Gastrocnemius medialis (tissue), 4 donors: ENCODE measurements at regions not wholly inside any gene's neighbourhood (a gene's known extent, or its start where the extent isn't known, plus 50 kb on each side); places are given as distances from the start of the nearest gene placed in this dataset.

Experiments used
- POLR2A ChIP-seq, 2 donors: fragments of 450-650 bp; IDR thresholded peaks; one replicate each; pipeline ENCODE4 v1.6.1; 2017; ENCODE audit warnings: antibody characterized with exemption in 2 of 2, mild to moderate bottlenecking in 2 of 2, moderate library complexity in 2 of 2
- TF ChIP-seq, protein P1 (sequence below), 5 experiments: fragments of 450-650 bp in 3 of 5; fragments of 200-600 bp in 2 of 5; sonication (generic) in 2 of 5; IDR thresholded peaks in 4 of 5; conservative IDR thresholded peaks in 1 of 5; 1 replicate in 4 of 5; 2 replicates in 1 of 5; pipeline ENCODE4 v1.5.1; 2016 to 2019; ENCODE audit warnings: antibody characterized with exemption in 5 of 5, mild to moderate bottlenecking in 3 of 5, moderate library complexity in 3 of 5

DNA sequence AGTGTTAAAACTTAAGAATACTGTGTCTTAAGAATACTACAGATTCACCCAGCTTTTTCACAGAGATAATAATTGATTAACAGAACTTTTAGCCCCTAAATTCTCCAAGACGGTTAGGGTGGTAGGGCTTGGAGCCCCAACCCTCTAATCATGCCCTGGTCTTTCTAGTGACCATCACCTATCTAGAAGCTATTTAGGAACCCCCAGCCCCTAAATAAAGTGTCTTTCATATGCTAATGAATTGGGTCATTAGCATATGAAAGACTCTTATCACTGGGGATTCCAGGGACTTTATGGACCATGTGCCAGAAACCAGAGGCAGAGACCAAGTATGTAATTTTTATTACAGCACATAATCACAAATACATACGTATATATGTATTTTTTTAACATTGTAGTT, 999.7 kb upstream of the RAG2 start:
- TF ChIP-seq, protein P1, sequence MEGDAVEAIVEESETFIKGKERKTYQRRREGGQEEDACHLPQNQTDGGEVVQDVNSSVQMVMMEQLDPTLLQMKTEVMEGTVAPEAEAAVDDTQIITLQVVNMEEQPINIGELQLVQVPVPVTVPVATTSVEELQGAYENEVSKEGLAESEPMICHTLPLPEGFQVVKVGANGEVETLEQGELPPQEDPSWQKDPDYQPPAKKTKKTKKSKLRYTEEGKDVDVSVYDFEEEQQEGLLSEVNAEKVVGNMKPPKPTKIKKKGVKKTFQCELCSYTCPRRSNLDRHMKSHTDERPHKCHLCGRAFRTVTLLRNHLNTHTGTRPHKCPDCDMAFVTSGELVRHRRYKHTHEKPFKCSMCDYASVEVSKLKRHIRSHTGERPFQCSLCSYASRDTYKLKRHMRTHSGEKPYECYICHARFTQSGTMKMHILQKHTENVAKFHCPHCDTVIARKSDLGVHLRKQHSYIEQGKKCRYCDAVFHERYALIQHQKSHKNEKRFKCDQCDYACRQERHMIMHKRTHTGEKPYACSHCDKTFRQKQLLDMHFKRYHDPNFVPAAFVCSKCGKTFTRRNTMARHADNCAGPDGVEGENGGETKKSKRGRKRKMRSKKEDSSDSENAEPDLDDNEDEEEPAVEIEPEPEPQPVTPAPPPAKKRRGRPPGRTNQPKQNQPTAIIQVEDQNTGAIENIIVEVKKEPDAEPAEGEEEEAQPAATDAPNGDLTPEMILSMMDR (IDR thresholded peaks at IDR 0.05 in 4 of 5, conservative IDR thresholded peaks at IDR 0.05 in 1 of 5): no peak
- TF ChIP-seq POLR2A (IDR thresholded peaks at IDR 0.05): no peak
